Body of pancreas (tissue), 4 donors: ENCODE measurements at regions not wholly inside any gene's neighbourhood (a gene's known extent, or its start where the extent isn't known, plus 50 kb on each side); places are given as distances from the start of the nearest gene placed in this dataset.
"Not testable (repeated sequence)": the region's sequence is repeated elsewhere in the genome, so short reads cannot be mapped to it uniquely, and the experiment has no call there.

Experiments
- POLR2A ChIP-seq, 3 donors: fragments of 450-650 bp; IDR thresholded peaks; one replicate each; pipeline ENCODE4 v1.6.1; 2016; ENCODE audit warnings: antibody characterized with exemption in 3 of 3, mild to moderate bottlenecking in 2 of 3
- TF ChIP-seq, protein P1 (sequence below), 7 experiments: fragments of 450-650 bp in 4 of 7; fragments of 200-600 bp in 3 of 7; sonication (generic) in 3 of 7; IDR thresholded peaks; one replicate each; pipeline ENCODE4 v1.5.1; 2016 to 2019; ENCODE audit warnings: antibody characterized with exemption in 7 of 7

DNA sequence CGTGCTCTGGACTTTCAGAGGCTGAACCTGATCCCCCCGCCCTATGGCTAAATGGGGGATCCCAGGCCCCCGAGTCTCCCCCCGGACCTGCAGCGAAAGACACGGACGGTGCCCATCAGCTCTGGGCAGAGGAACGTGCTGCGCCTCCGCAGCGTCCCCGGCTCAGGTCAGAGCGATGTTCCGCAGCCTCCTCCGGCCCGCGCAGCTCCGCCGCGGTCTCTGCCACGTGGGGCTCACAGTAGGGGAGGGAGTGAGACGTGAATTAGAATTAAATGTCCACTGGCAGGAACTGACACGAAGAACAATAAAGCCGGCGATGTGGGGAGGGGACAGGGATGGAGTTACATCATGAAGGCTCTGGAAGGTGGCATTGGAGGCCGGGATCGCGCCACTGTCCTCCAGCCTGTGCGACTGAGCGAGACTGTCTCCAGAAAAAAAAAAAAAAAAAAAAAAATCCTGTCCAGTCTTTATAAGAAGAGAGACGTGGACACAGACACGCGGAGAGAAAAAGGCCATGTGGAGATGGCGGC lies 4053.0 kb upstream of the TPTE start:
- TF ChIP-seq, protein P1, sequence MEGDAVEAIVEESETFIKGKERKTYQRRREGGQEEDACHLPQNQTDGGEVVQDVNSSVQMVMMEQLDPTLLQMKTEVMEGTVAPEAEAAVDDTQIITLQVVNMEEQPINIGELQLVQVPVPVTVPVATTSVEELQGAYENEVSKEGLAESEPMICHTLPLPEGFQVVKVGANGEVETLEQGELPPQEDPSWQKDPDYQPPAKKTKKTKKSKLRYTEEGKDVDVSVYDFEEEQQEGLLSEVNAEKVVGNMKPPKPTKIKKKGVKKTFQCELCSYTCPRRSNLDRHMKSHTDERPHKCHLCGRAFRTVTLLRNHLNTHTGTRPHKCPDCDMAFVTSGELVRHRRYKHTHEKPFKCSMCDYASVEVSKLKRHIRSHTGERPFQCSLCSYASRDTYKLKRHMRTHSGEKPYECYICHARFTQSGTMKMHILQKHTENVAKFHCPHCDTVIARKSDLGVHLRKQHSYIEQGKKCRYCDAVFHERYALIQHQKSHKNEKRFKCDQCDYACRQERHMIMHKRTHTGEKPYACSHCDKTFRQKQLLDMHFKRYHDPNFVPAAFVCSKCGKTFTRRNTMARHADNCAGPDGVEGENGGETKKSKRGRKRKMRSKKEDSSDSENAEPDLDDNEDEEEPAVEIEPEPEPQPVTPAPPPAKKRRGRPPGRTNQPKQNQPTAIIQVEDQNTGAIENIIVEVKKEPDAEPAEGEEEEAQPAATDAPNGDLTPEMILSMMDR (IDR thresholded peaks at IDR 0.05): not testable (repeated sequence)
- not testable (repeated sequence) for TF ChIP-seq POLR2A (IDR thresholded peaks at IDR 0.05)
